ENCODE measurements at regions not wholly inside any gene's neighbourhood (a gene's known extent, or its start where the extent isn't known, plus 50 kb on each side); places are given as distances from the start of the nearest gene placed in this dataset.

- Mint-ChIP-seq H3K27me3 (peaks cover 17% of the 10 kb centered on the region), H3K36me3 (ENCODE audit: low read depth) (no peaks in the 10 kb centered on the region), H3K4me1 (no peaks in the 10 kb centered on the region), H3K27ac (no peak overlapping the region), H3K9me3 (no peaks in the 10 kb centered on the region), H3K4me3 (no peak overlapping the region)
- DNase-seq, result no peak
- ChIA-PET POLR2A (no interaction called here), CTCF (no interaction called here)
These were observed 153.1 kb downstream of the BCL11B start for GRCh38 chr14:99118946-99119345.
